ENCODE measurements at regions not wholly inside any gene's neighbourhood (a gene's known extent, or its start where the extent isn't known, plus 50 kb on each side); places are given as distances from the start of the nearest gene placed in this dataset.

GRCh38 chr2:59741840-59742239 is 811.6 kb downstream of the BCL11A start:
- no peaks in the 10 kb centered on the region for H3K27me3 ChIP-seq (replicated peaks in 1 of 4; ENCODE audit: control insufficient read depth in 3 of 4, extremely low read depth in 1 of 4, insufficient read depth in 3 of 4, low read length in 3 of 4)

More at GRCh38 chr2:59741840-59742239, 811.6 kb downstream of the BCL11A start:
- Histone ChIP-seq H4K8ac (ENCODE audit: extremely low read depth, insufficient read depth, low read length) (no peak overlapping the region), H4K5ac (ENCODE audit: insufficient read length, low read depth, low read length) (no peak overlapping the region), H3K27ac (ENCODE audit: low read depth, low read length) (no peak overlapping the region), H2BK5ac (ENCODE audit: low read depth, low read length) (no peak overlapping the region), H3K23me2 (ENCODE audit: low read depth, low read length) (no peaks in the 10 kb centered on the region), H2AFZ (ENCODE audit: low read length) (no peak overlapping the region), H3K4ac (replicated peaks; ENCODE audit: insufficient read length, low read depth, low read length) (no peak overlapping the region), H4K91ac (replicated peaks; ENCODE audit: insufficient read length, low read length) (no peak overlapping the region), H3K23ac (ENCODE audit: insufficient read length) (no peak overlapping the region), H3K14ac (ENCODE audit: insufficient read length) (no peak overlapping the region), H3K36me3 (ENCODE audit: control insufficient read depth in 2 of 4, insufficient read depth in 4 of 4, low read length in 3 of 4) (no peaks in the 10 kb centered on the region), H4K20me1 (replicated peaks in 1 of 2; ENCODE audit: control insufficient read depth in 1 of 2, insufficient read depth in 2 of 2, low read length in 2 of 2) (no peaks in the 10 kb centered on the region), H3K4me3 (ENCODE audit: extremely low read depth in 1 of 4, insufficient read depth in 2 of 4, low read depth in 3 of 4, low read length in 4 of 4) (no peak overlapping the region), H2BK12ac (ENCODE audit: low read depth, low read length) (no peak overlapping the region), H3K18ac (ENCODE audit: extremely low read depth, low read length) (no peak overlapping the region), H2BK15ac (ENCODE audit: low read length) (no peak overlapping the region), H3K4me1 (replicated peaks in 1 of 4; ENCODE audit: control insufficient read depth in 3 of 4, insufficient read depth in 4 of 4, low read length in 3 of 4) (no peaks in the 10 kb centered on the region), H3K79me1 (ENCODE audit: low read depth, low read length) (no peaks in the 10 kb centered on the region), H3K56ac (replicated peaks; ENCODE audit: insufficient read length, low read depth, low read length) (no peak overlapping the region), H2BK20ac (ENCODE audit: low read length) (no peak overlapping the region), H3K9me3 (ENCODE audit: insufficient read depth in 2 of 2, low read depth in 1 of 2, low read length in 1 of 2) (no peaks in the 10 kb centered on the region), H3K4me2 (ENCODE audit: insufficient read depth in 1 of 2, low read depth in 2 of 2, low read length in 2 of 2) (no peak overlapping the region), H2BK120ac (replicated peaks; ENCODE audit: low read depth, low read length) (no peak overlapping the region), H3K79me2 (ENCODE audit: control insufficient read depth in 1 of 2, insufficient read depth in 2 of 2, low read length in 2 of 2) (no peaks in the 10 kb centered on the region), H3K9ac (replicated peaks in 1 of 4; ENCODE audit: extremely low read depth in 1 of 4, low read depth in 3 of 4, low read length in 3 of 4) (no peak overlapping the region), H2AK5ac (ENCODE audit: low read depth, low read length) (no peak overlapping the region)
- FAIRE-seq (no peak), DNase-seq (ENCODE audit: low read depth in 1 of 2, low spot score in 2 of 2) (no peak)
- TF ChIP-seq MAFK (IDR thresholded peaks at IDR 0.05; ENCODE audit: low read depth, low read length) (0 out of 2 replicates have a peak, but pooled peaks have one; percentile 20), PHF8 (conservative IDR thresholded peaks at IDR 0.05; ENCODE audit: low read depth, low read length) (no peak)
- CTCF ChIA-PET (ENCODE audit: partially characterized antibody) = interaction anchor here (1.0 kb wide), 1 partner anchor 284 kb away, joined by 3 read pairs; no protein-coding TSS in a partner anchor
- 95% methylated on average over 3 of the region's 3 CpGs; no CpG with 5 or more reads in 1 of the 2 experiments for WGBS, 2 experiments (ENCODE audit: extremely low coverage in 1 of 2, insufficient coverage in 1 of 2, insufficient read length in 1 of 2, insufficient replicate concordance in 2 of 2, low coverage in 1 of 2, low lambda C conversion rate in 2 of 2, missing lambda C conversion rate in 1 of 2)
- POLR2A ChIA-PET (ENCODE audit: partially characterized antibody) = no interaction called here
